Fibroblast of lung (primary cell): ENCODE measurements at regions not wholly inside any gene's neighbourhood (a gene's known extent, or its start where the extent isn't known, plus 50 kb on each side); places are given as distances from the start of the nearest gene placed in this dataset.

Experiments used
- DNase-seq, 2 donors: peaks; one replicate each; pipeline versions ENCODE4 v3.0.0 to v3.0.0-alpha.2; 2010; ENCODE audit warnings: low read depth in 2 of 2
- H2AFZ ChIP-seq: 2 replicates; pipeline ENCODE4 v1.5.1; 2012; ENCODE audit warnings: low read length, control low read depth, inconsistent platforms
- H3K27ac ChIP-seq: 2 replicates; pipeline ENCODE4 v1.5.1; 2011; ENCODE audit warnings: low read length, control low read depth; ENCODE audit not compliant: insufficient read depth
- H3K27me3 ChIP-seq: 2 replicates; pipeline ENCODE4 v1.5.1; 2011; ENCODE audit warnings: mild to moderate bottlenecking, low read length; ENCODE audit not compliant: control insufficient read depth, insufficient read depth
- H3K36me3 ChIP-seq: 2 replicates; pipeline ENCODE4 v1.5.1; 2011; ENCODE audit warnings: low read length; ENCODE audit not compliant: control insufficient read depth, insufficient read depth
- H3K4me1 ChIP-seq: 2 replicates; pipeline ENCODE4 v1.5.1; 2011; ENCODE audit warnings: low read length; ENCODE audit not compliant: control insufficient read depth, insufficient read depth; ENCODE audit errors: extremely low read depth
- H3K4me2 ChIP-seq: 2 replicates; pipeline ENCODE4 v1.5.1; 2011; ENCODE audit warnings: low read length, control low read depth; ENCODE audit not compliant: insufficient read depth; ENCODE audit errors: extremely low read depth
- H3K4me3 ChIP-seq, 4 experiments: fragments of 200-600 bp in 1 of 4; sonication (generic) in 1 of 4; replicated peaks in 1 of 4; 2 replicates each; pipeline ENCODE4 v1.5.1; 2011 to 2016; ENCODE audit warnings: low read length in 4 of 4, low read depth in 3 of 4, mild to moderate bottlenecking in 3 of 4, control low read depth in 2 of 4, inconsistent platforms in 1 of 4, mixed read lengths in 1 of 4; ENCODE audit not compliant: insufficient read depth in 1 of 4; ENCODE audit errors: control extremely low read depth in 1 of 4
- H3K79me2 ChIP-seq: 2 replicates; pipeline ENCODE4 v1.5.1; 2012; ENCODE audit warnings: mild to moderate bottlenecking, low read length, inconsistent platforms; ENCODE audit not compliant: control insufficient read depth, insufficient read depth
- H3K9ac ChIP-seq: 2 replicates; pipeline ENCODE4 v1.5.1; 2011; ENCODE audit warnings: mild to moderate bottlenecking, low read length, control low read depth; ENCODE audit not compliant: insufficient read depth
- H3K9me3 ChIP-seq: 2 replicates; pipeline ENCODE4 v1.5.1; 2012; ENCODE audit warnings: low read depth, low read length; ENCODE audit not compliant: control insufficient read depth, insufficient read depth
- H4K20me1 ChIP-seq: 2 replicates; pipeline ENCODE4 v1.5.1; 2011; ENCODE audit warnings: low read length; ENCODE audit not compliant: control insufficient read depth, insufficient read depth; ENCODE audit errors: extremely low read depth
- CTCF ChIP-seq, 2 donors: IDR thresholded peaks in 1 of 2; conservative IDR thresholded peaks in 1 of 2; 1 replicate in 1 of 2; 2 replicates in 1 of 2; pipeline ENCODE4 v1.5.1; 2011 to 2012; ENCODE audit warnings: low read length in 2 of 2, control low read depth in 1 of 2, inconsistent platforms in 1 of 2, low read depth in 1 of 2, mild to moderate bottlenecking in 1 of 2
- EZH2 ChIP-seq: IDR thresholded peaks from 2 replicates; pipeline ENCODE4 v1.5.1; 2012; ENCODE audit warnings: low read length, control low read depth, mild to moderate bottlenecking; ENCODE audit errors: missing control alignments

- Histone ChIP-seq H3K27ac (no peak overlapping the region), H2AFZ (no peak overlapping the region), H3K27me3 (no peaks in the 10 kb centered on the region), H3K4me3 (no peak overlapping the region), H3K9ac (no peak overlapping the region), H3K36me3 (no peaks in the 10 kb centered on the region), H4K20me1 (no peaks in the 10 kb centered on the region), H3K4me2 (no peak overlapping the region), H3K79me2 (no peaks in the 10 kb centered on the region), H3K4me1 (no peaks in the 10 kb centered on the region), H3K9me3 (no peaks in the 10 kb centered on the region)
- no peak for DNase-seq
- TF ChIP-seq EZH2 = no peak
- TF ChIP-seq CTCF (conservative IDR thresholded peaks at IDR 0.05 in 1 of 2, IDR thresholded peaks at IDR 0.05 in 1 of 2; ENCODE audit: low read depth in 1 of 2, low read length in 2 of 2) = no peak
These were observed 117.8 kb upstream of the LHX5 start for GRCh38 chr12:113589437-113589836.

GRCh38 chr12:113587720-113588119, 116.0 kb upstream of the LHX5 start:
- H3K79me2 ChIP-seq = no peaks in the 10 kb centered on the region
- no peaks in the 10 kb centered on the region for H3K27me3 ChIP-seq
- no peak overlapping the region for H3K27ac ChIP-seq
- H4K20me1 ChIP-seq = no peaks in the 10 kb centered on the region
- H3K9ac ChIP-seq = no peak overlapping the region
- no peaks in the 10 kb centered on the region for H3K9me3 ChIP-seq
- no peak overlapping the region for H3K4me3 ChIP-seq
- H3K4me1 ChIP-seq = no peaks in the 10 kb centered on the region
- no peak overlapping the region for H2AFZ ChIP-seq
- no peak for TF ChIP-seq EZH2
- no peak for TF ChIP-seq CTCF (conservative IDR thresholded peaks at IDR 0.05 in 1 of 2, IDR thresholded peaks at IDR 0.05 in 1 of 2; ENCODE audit: low read depth in 1 of 2, low read length in 2 of 2)
- no peak overlapping the region for H3K4me2 ChIP-seq
- no peaks in the 10 kb centered on the region for H3K36me3 ChIP-seq
- no peak for DNase-seq

GRCh38 chr12:113586461-113586860, 114.8 kb upstream of the LHX5 start:
- Histone ChIP-seq H3K27ac (no peak overlapping the region), H3K4me2 (no peak overlapping the region), H3K79me2 (no peaks in the 10 kb centered on the region), H4K20me1 (no peaks in the 10 kb centered on the region), H3K9ac (no peak overlapping the region), H3K36me3 (no peaks in the 10 kb centered on the region), H2AFZ (no peak overlapping the region), H3K4me1 (no peaks in the 10 kb centered on the region), H3K4me3 (no peak overlapping the region), H3K9me3 (no peaks in the 10 kb centered on the region), H3K27me3 (no peaks in the 10 kb centered on the region)
- no peak for DNase-seq
- no peak for TF ChIP-seq CTCF (conservative IDR thresholded peaks at IDR 0.05 in 1 of 2, IDR thresholded peaks at IDR 0.05 in 1 of 2; ENCODE audit: low read depth in 1 of 2, low read length in 2 of 2)
- TF ChIP-seq EZH2 = no peak
